HG03045 (cell line): ENCODE measurements at regions not wholly inside any gene's neighbourhood (a gene's known extent, or its start where the extent isn't known, plus 50 kb on each side); places are given as distances from the start of the nearest gene placed in this dataset.

Source experiments
- ATAC-seq: cut with Tn5 transposase; IDR thresholded peaks from one replicate; pipeline ENCODE4 v1.9.1; 2021; ENCODE audit warnings: mild to moderate bottlenecking, moderate library complexity; ENCODE audit not compliant: unreplicated experiment

- no peak for ATAC-seq
These were observed 148.5 kb upstream of the GSE1 start for GRCh38 chr16:85464383-85465305.

- ATAC-seq, result no peak
These were observed 147.5 kb upstream of the GSE1 start for GRCh38 chr16:85465328-85466303.

- ATAC-seq, result no peak
These were observed 146.8 kb upstream of the GSE1 start for GRCh38 chr16:85466304-85466700.

GRCh38 chr16:85466989-85467388 is 146.1 kb upstream of the GSE1 start:
- no peak for ATAC-seq

- ATAC-seq, result no peak
These were observed 143.1 kb upstream of the GSE1 start for GRCh38 chr16:85469929-85470590.

GRCh38 chr16:85470873-85471272 is 142.2 kb upstream of the GSE1 start:
- no peak for ATAC-seq

GRCh38 chr16:85471469-85472431 is 141.4 kb upstream of the GSE1 start:
- no peak for ATAC-seq

- ATAC-seq, result no peak
These were observed 140.6 kb upstream of the GSE1 start for GRCh38 chr16:85472514-85472913.

- no peak for ATAC-seq
These were observed 139.8 kb upstream of the GSE1 start for GRCh38 chr16:85473323-85473722.

GRCh38 chr16:85473909-85474620 is 139.1 kb upstream of the GSE1 start:
- ATAC-seq, result no peak

GRCh38 chr16:85474621-85475217 is 138.4 kb upstream of the GSE1 start:
- ATAC-seq, result no peak

GRCh38 chr16:85475233-85475632 is 137.9 kb upstream of the GSE1 start:
- ATAC-seq, result no peak

- no peak for ATAC-seq
These were observed 137.3 kb upstream of the GSE1 start for GRCh38 chr16:85475691-85476300.

- ATAC-seq, result no peak
These were observed 136.7 kb upstream of the GSE1 start for GRCh38 chr16:85476389-85476788.

GRCh38 chr16:85477801-85478363 is 135.2 kb upstream of the GSE1 start:
- no peak for ATAC-seq

GRCh38 chr16:85479972-85480726 is 133.0 kb upstream of the GSE1 start:
- no peak for ATAC-seq

- ATAC-seq, result no peak
These were observed 132.4 kb upstream of the GSE1 start for GRCh38 chr16:85480727-85481101.
